Astrocyte of the spinal cord (primary cell): ENCODE measurements at regions not wholly inside any gene's neighbourhood (a gene's known extent, or its start where the extent isn't known, plus 50 kb on each side); places are given as distances from the start of the nearest gene placed in this dataset.

ENCODE experiments used
- DNase-seq: peaks from one replicate; pipeline ENCODE4 v3.0.0; 2011; ENCODE audit warnings: low read depth, low spot score
- H3K4me3 ChIP-seq: 2 replicates; pipeline ENCODE4 v1.5.1; 2011; ENCODE audit warnings: low read depth, mild to moderate bottlenecking, low read length, moderate library complexity
- in situ Hi-C: cut with HindIII; loops from 2 replicates; pipeline ENCODE4 v1.10.0; 2017; ENCODE audit warnings: low sequenced_read_pairs
- TF ChIP-seq, protein P1 (sequence below): IDR thresholded peaks from 2 replicates; pipeline ENCODE4 v1.5.1; 2012; ENCODE audit warnings: low read depth, mild to moderate bottlenecking, low read length, inconsistent platforms

DNA sequence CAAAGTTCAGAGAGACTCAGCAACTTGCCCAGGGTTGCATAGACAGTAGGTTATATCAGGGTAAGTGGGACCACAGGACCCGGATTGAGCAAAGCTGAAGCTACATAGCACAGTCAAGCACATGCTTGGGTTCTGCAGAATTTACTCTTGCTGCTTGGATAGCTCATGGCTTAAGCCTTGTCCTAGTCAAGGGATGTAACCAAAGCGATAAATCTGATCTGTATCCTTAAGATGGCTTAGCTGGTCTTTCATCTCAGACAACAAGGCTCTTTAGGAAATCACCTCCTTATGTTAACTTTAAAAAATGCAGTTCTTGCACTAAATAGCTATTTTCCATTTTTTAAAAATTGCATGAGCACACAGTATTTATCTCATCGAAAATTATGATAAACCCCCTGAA, 158.5 kb downstream of the LPIN1 start:
- in situ Hi-C loops = no loop called here
- DNase-seq = no peak
- H3K4me3 ChIP-seq = no peak overlapping the region
- TF ChIP-seq, protein P1, sequence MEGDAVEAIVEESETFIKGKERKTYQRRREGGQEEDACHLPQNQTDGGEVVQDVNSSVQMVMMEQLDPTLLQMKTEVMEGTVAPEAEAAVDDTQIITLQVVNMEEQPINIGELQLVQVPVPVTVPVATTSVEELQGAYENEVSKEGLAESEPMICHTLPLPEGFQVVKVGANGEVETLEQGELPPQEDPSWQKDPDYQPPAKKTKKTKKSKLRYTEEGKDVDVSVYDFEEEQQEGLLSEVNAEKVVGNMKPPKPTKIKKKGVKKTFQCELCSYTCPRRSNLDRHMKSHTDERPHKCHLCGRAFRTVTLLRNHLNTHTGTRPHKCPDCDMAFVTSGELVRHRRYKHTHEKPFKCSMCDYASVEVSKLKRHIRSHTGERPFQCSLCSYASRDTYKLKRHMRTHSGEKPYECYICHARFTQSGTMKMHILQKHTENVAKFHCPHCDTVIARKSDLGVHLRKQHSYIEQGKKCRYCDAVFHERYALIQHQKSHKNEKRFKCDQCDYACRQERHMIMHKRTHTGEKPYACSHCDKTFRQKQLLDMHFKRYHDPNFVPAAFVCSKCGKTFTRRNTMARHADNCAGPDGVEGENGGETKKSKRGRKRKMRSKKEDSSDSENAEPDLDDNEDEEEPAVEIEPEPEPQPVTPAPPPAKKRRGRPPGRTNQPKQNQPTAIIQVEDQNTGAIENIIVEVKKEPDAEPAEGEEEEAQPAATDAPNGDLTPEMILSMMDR = no peak

DNA sequence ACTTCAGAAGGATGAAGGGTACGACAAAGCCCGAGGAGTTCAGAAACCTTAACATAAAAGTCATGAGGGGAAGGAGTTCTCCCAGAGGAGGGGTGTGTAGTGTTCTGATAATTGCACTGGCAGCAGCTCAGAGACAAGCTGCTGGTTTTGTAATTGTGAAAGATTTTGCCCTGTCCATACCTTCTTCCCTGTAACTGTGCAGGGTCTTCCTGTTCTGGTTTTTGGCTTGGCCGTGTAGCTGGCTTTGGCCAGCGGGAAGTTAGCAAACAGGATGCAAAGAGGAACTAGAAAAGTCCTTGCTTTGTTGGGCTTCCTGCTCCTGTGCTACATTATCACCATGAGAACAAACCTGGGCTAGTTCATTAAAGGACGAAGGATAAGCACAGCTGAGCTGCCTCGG, 160.8 kb downstream of the LPIN1 start:
- H3K4me3 ChIP-seq = no peak overlapping the region
- DNase-seq = no peak
- TF ChIP-seq, protein P1 = no peak
- in situ Hi-C loops = no loop called here

DNA sequence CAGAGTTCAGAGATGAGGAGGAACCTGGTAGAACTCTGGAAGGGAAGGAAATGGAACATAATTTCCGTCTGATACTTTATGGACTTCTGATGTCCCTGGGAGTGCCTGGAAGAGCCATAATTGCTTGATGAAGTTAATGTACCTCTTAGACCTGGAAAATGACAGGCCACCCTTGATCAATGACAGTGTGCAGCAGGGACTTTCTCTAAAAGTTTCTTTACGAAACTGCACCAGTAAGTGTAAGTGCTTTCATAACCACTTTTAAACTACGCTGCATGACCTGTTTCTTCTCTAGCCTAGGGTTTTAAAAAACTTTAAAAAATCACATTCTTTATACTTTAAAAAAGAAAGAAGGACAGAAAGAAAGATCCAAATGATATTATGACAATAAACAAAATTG, 164.5 kb downstream of the LPIN1 start:
- DNase-seq = no peak
- in situ Hi-C loops = no loop called here
- TF ChIP-seq, protein P1 = no peak
- no peak overlapping the region for H3K4me3 ChIP-seq

DNA sequence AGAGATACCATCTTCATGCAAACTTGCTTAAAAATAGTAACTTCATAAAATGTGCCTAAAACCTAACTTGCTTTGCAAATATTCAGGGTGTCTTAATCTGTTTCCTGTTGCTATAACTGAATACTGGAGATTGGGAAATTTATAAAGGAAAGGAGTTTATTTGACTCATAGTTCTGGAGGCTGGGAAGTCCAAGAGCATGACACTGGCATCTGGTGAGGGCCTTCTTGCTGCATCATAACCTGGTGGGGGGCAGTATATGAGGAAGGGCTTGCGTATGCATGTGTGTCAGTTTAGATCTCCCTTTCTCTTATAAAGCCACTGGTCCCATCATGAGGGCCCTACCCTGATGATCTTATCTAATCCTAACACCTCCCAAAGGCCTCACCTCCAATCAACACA, 166.5 kb downstream of the LPIN1 start:
- no peak for DNase-seq
- in situ Hi-C loops = no loop called here
- TF ChIP-seq, protein P1 = no peak
- H3K4me3 ChIP-seq = no peak overlapping the region

DNA sequence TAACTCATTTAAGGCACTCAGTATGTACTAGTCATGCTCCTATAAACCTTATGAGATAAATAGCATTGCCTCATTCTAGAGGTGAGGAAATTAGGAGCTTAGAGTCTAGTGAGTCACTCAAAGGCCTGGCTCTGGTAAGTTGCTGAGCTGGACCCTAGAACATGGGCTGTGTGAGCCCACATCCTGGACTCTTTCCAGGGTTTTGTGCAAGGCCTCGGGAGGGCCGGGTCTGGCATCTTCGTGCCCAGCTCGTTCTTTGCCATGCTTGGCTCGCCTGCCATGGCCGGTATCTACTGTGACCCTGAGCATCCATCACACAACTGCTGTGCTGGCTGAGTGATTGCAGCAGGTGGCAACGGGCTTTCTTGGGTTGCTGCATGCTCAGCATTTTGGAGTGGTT, 168.0 kb downstream of the LPIN1 start:
- no peak overlapping the region for H3K4me3 ChIP-seq
- in situ Hi-C loops = no loop called here
- TF ChIP-seq, protein P1 = no peak
- DNase-seq = peak; percentile 12

DNA sequence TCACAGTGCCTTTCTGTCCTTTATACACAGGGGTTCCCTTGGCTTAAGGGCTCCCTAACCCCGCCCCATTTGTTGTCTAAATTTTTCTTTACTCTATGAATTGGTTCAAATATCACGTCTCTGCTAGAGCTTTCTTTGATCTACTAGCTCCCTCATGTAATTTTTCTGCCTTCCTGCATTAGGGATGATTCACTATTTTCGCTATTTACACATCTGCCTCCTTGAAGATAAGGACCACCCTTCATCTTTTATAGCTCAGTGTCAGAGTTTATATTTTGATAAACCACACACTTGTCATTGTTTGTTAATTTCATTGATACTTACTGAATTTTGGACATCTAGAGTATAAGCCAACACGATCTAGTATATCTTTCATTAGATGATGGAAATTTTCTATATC, 169.2 kb downstream of the LPIN1 start:
- no peak overlapping the region for H3K4me3 ChIP-seq
- in situ Hi-C loops = no loop called here
- TF ChIP-seq, protein P1 = no peak
- no peak for DNase-seq

DNA sequence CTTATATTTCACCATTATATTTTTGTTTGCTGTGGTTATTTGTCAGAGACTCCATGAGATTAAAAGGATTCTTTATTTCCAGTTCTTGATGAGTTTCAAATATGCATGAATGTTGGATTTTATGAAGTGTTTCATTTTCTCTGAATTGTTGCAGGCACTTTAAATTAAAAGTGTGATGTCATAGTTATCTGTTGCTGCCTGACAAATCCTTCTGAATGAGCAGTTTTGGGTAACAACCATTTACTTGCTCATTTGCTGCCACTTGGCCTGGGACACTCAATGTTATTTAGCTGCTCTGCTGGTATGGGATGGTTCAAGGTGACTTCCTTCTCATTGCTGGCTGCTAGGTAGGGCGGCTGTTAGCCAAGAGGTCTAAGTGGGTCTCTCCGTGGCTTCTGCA, 173.5 kb downstream of the LPIN1 start:
- H3K4me3 ChIP-seq = no peak overlapping the region
- TF ChIP-seq, protein P1 = no peak
- in situ Hi-C loops = no loop called here
- DNase-seq = no peak
